Right atrium auricular region (tissue), 2 donors: ENCODE measurements at regions not wholly inside any gene's neighbourhood (a gene's known extent, or its start where the extent isn't known, plus 50 kb on each side); places are given as distances from the start of the nearest gene placed in this dataset.

Experiments
- DNase-seq: peaks from one replicate; pipeline ENCODE4 v3.0.0-alpha.2; 2019; ENCODE audit warnings: low spot score
- H3K27ac ChIP-seq, 2 donors: fragments of 200-600 bp; sonication (generic); 1 replicate in 1 of 2; 2 replicates in 1 of 2; pipeline ENCODE4 v1.5.1; 2016 to 2019
- H3K27me3 ChIP-seq, 2 donors: fragments of 200-600 bp; sonication (generic); one replicate each; pipeline versions ENCODE4 v1.5.1 to v1.6.0; 2017 to 2019
- H3K36me3 ChIP-seq: fragments of 200-600 bp; sonication (generic); one replicate; pipeline ENCODE4 v1.5.1; 2016
- H3K4me1 ChIP-seq, 2 donors: fragments of 200-600 bp; sonication (generic); one replicate each; pipeline versions ENCODE4 v1.5.1 to v1.6.0; 2017 to 2019
- H3K4me3 ChIP-seq, 2 donors: fragments of 200-600 bp; sonication (generic); 1 replicate in 1 of 2; 2 replicates in 1 of 2; pipeline ENCODE4 v1.5.1; 2017 to 2019; ENCODE audit warnings: mild to moderate bottlenecking in 1 of 2, moderate library complexity in 1 of 2
- H3K9me3 ChIP-seq, 2 donors: fragments of 200-600 bp; sonication (generic); one replicate each; pipeline ENCODE4 v1.5.1; 2019
- CTCF ChIP-seq, 2 donors: fragments of 200-600 bp; sonication (generic); IDR thresholded peaks; one replicate each; pipeline ENCODE4 v1.5.1; 2019; ENCODE audit warnings: antibody characterized with exemption in 2 of 2

DNA sequence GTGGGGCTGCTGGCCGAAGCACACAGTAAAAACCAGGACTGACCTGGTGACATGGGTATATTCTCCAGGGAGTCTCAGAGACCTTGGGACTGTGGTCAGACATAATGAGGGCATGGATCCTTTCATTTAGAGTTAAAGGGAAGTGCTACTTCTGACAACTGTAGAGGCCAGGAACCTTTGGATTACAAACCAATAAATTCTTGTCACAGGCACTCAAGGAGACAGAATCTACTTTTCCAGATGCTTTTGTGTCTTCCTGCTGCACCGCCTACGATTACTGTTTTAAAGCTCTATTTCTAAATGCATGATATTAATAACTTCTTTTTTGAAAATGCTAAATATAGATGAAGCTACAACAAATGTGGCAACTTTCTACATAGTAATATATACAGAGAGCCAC lies 106.5 kb upstream of the LPAR1 start:
- Histone ChIP-seq H3K36me3 (no peaks in the 10 kb centered on the region), H3K4me1 (no peaks in the 10 kb centered on the region), H3K27ac (no peak overlapping the region), H3K4me3 (no peak overlapping the region), H3K9me3 (no peaks in the 10 kb centered on the region), H3K27me3 (no peaks in the 10 kb centered on the region)
- no peak for DNase-seq
- no peak for TF ChIP-seq CTCF (IDR thresholded peaks at IDR 0.05)

DNA sequence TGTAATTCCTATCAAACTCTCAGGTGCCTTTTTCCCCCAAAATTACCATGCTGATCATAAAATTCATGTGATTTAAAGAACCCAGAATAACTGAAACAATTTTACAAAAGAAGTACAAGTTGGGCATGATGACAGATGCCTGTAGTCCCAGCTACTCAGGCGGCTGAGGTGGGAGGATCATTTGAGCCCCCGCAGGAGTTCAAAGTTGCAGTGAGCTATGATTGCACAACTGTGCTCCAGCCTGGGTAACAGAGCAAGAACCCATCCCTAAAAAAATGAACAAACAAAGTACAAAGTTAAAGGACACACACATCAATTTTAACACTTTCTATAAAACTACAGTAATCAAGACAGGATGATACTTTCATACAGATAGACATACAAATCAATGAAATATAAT lies 97.9 kb upstream of the LPAR1 start:
- no peak for TF ChIP-seq CTCF (IDR thresholded peaks at IDR 0.05)
- DNase-seq = no peak
- no peak overlapping the region for H3K27ac ChIP-seq
- no peaks in the 10 kb centered on the region for H3K4me1 ChIP-seq
- no peaks in the 10 kb centered on the region for H3K9me3 ChIP-seq
- H3K4me3 ChIP-seq = no peak overlapping the region
- H3K27me3 ChIP-seq = no peaks in the 10 kb centered on the region
- no peaks in the 10 kb centered on the region for H3K36me3 ChIP-seq

GRCh38 chr9:111131211-111131610 lies 92.9 kb upstream of the LPAR1 start:
- Histone ChIP-seq H3K9me3 (no peaks in the 10 kb centered on the region), H3K27ac (no peak overlapping the region), H3K4me3 (no peak overlapping the region), H3K36me3 (no peaks in the 10 kb centered on the region), H3K27me3 (no peaks in the 10 kb centered on the region), H3K4me1 (no peaks in the 10 kb centered on the region)
- no peak for DNase-seq
- TF ChIP-seq CTCF (IDR thresholded peaks at IDR 0.05) = no peak

DNA sequence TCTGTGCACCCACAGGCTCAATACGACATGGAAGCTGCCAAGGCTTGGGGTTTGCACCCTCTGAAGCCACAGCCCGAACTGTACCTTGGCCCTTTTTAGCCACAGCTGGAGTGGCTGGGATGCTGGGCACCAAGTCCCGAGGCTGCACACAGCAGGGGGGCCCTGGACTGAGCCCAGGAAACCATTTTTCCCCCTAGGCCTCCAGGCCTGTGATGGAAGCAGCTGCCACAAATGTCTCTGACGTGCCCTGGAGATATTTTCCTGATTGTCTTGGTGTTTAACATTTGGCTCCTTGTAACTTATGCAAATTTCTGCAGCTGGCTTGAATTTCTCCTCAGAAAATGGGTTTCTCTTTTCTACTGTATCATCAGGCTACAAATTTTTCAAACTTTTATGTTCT lies 82.3 kb upstream of the LPAR1 start:
- no peaks in the 10 kb centered on the region for H3K9me3 ChIP-seq

DNA sequence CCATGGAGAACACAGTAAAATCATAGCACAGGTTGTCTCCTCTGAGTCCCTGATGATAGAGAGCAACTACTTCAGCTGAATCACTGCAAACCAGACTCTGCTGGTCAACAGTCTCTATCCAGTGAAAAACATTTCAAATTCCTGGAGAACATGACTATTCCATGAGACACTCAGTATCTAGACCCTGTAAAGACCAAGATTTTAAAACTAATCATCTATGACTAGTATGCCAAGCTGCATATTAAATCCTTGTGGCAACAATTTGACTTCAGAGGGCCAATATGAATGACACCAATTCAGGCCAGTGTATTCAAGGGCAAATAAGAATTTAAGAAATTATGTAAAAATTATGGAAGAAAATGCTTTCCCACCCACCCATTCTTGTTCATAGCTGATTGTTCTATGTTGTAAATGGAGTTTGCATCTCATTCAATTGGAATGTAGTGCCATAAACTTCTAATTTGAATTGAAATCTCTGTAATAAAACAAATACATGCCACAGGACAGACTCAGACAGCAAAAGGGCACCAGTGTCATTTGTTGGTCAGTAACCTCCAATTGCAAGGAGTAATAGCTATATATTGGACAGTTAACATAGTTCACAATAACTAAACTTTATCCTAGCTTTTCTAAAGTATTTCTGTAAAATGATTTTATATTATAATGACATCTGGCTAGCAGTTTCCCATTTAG lies 80.1 kb upstream of the LPAR1 start:
- H3K4me1 ChIP-seq = no peaks in the 10 kb centered on the region
- DNase-seq = no peak
- no peak overlapping the region for H3K4me3 ChIP-seq
- no peaks in the 10 kb centered on the region for H3K36me3 ChIP-seq
- TF ChIP-seq CTCF (IDR thresholded peaks at IDR 0.05) = no peak
- no peaks in the 10 kb centered on the region for H3K9me3 ChIP-seq
- H3K27ac ChIP-seq = no peak overlapping the region
- H3K27me3 ChIP-seq = no peaks in the 10 kb centered on the region

More for the DNA sequence above, 82.3 kb upstream of the LPAR1 start:
- Histone ChIP-seq H3K36me3 (no peaks in the 10 kb centered on the region), H3K27ac (no peak overlapping the region), H3K27me3 (no peaks in the 10 kb centered on the region), H3K4me1 (no peaks in the 10 kb centered on the region), H3K4me3 (no peak overlapping the region)
- no peak for TF ChIP-seq CTCF (IDR thresholded peaks at IDR 0.05)
- DNase-seq = no peak

DNA sequence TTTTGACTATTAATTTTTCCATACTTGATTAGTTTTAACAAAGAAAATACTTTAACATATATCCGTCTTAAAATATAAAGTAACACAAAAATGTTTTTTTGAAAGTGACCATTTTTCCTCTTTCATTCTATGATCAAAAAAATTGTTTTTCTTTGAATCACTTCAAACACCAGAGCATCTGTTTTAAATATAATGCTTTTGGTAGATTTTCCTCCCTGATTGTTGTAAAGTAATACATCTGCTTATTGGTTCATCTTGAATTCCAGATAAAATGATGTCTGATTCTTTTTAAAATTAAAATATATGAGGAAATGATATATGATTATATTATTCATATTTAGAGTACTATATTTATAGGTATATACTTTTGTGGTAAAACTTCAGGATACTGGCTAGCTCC lies 76.2 kb upstream of the LPAR1 start:
- no peaks in the 10 kb centered on the region for H3K9me3 ChIP-seq
- no peak for DNase-seq
- H3K36me3 ChIP-seq = no peaks in the 10 kb centered on the region
- no peak overlapping the region for H3K4me3 ChIP-seq
- H3K27me3 ChIP-seq = no peaks in the 10 kb centered on the region
- TF ChIP-seq CTCF (IDR thresholded peaks at IDR 0.05) = no peak
- no peaks in the 10 kb centered on the region for H3K4me1 ChIP-seq
- no peak overlapping the region for H3K27ac ChIP-seq
